ENCODE measurements at regions not wholly inside any gene's neighbourhood (a gene's known extent, or its start where the extent isn't known, plus 50 kb on each side); places are given as distances from the start of the nearest gene placed in this dataset.

GRCh38 chr11:119784421-119784820 is 55.4 kb upstream of the NECTIN1 start:
- Histone ChIP-seq H2BK20ac (ENCODE audit: low read depth, low read length, poor library complexity, severe bottlenecking) (no peak overlapping the region), H4K20me1 (ENCODE audit: control insufficient read depth, insufficient read depth, insufficient read length) (no peaks in the 10 kb centered on the region), H3K18ac (ENCODE audit: insufficient read length, low read depth, low read length) (no peak overlapping the region), H3K14ac (ENCODE audit: insufficient read depth, low read length) (no peak overlapping the region), H3K4ac (ENCODE audit: low read depth, low read length) (no peak overlapping the region), H2AFZ (ENCODE audit: low read length) (no peak overlapping the region), H3K27me3 (ENCODE audit: insufficient read depth, low read length) (no peaks in the 10 kb centered on the region), H3T11ph (ENCODE audit: low read length) (no peak overlapping the region), H2BK12ac (ENCODE audit: insufficient read length, low read depth, low read length) (no peak overlapping the region), H2AK5ac (ENCODE audit: insufficient read length, low read length) (no peak overlapping the region), H3K4me2 (ENCODE audit: insufficient read depth, insufficient read length, low read length) (no peak overlapping the region), H2BK15ac (ENCODE audit: low read depth, low read length) (no peak overlapping the region), H3K23ac (ENCODE audit: insufficient read length, low read depth, low read length) (no peak overlapping the region), H3K23me2 (ENCODE audit: insufficient read length, low read depth, low read length, poor library complexity, severe bottlenecking) (no peaks in the 10 kb centered on the region), H4K5ac (ENCODE audit: insufficient read length, low read depth, low read length) (no peak overlapping the region), H2BK120ac (ENCODE audit: low read depth, low read length, poor library complexity, severe bottlenecking) (no peak overlapping the region), H3K79me1 (ENCODE audit: insufficient read depth, low read depth, low read length, poor library complexity, severe bottlenecking) (no peaks in the 10 kb centered on the region), H4K8ac (replicated peaks; ENCODE audit: insufficient read length, low read depth, low read length) (no peak overlapping the region), H3K79me2 (ENCODE audit: insufficient read depth, low read length) (no peaks in the 10 kb centered on the region), H3K27ac (ENCODE audit: insufficient read length, low read depth, low read length) (no peak overlapping the region), H4K91ac (ENCODE audit: insufficient read length, low read depth, low read length) (no peak overlapping the region), H2BK5ac (ENCODE audit: insufficient read length, low read length) (no peak overlapping the region), H3K56ac (ENCODE audit: insufficient read length, low read depth, low read length) (no peak overlapping the region), H3K4me1 (ENCODE audit: insufficient read depth, low read length) (no peaks in the 10 kb centered on the region), H3K9me3 (ENCODE audit: control insufficient read depth, low read depth, low read length) (no peaks in the 10 kb centered on the region), H3K9ac (ENCODE audit: extremely low read depth, insufficient read length, low read length) (no peak overlapping the region)
- no CpG with 5 or more reads among the region's 6 CpGs for WGBS (ENCODE audit: extremely low coverage, insufficient read length, low lambda C conversion rate)
- DNase-seq = no peak
- TF ChIP-seq, protein P1, sequence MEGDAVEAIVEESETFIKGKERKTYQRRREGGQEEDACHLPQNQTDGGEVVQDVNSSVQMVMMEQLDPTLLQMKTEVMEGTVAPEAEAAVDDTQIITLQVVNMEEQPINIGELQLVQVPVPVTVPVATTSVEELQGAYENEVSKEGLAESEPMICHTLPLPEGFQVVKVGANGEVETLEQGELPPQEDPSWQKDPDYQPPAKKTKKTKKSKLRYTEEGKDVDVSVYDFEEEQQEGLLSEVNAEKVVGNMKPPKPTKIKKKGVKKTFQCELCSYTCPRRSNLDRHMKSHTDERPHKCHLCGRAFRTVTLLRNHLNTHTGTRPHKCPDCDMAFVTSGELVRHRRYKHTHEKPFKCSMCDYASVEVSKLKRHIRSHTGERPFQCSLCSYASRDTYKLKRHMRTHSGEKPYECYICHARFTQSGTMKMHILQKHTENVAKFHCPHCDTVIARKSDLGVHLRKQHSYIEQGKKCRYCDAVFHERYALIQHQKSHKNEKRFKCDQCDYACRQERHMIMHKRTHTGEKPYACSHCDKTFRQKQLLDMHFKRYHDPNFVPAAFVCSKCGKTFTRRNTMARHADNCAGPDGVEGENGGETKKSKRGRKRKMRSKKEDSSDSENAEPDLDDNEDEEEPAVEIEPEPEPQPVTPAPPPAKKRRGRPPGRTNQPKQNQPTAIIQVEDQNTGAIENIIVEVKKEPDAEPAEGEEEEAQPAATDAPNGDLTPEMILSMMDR (conservative IDR thresholded peaks at IDR 0.05) = no peak
- Mint-ChIP-seq H3K36me3 (ENCODE audit: insufficient read depth in 1 of 3, low read depth in 3 of 3) (no peaks in the 10 kb centered on the region), H3K4me3 (no peak overlapping the region), H3K27ac (peak overlapping the region in 1 of 3 experiments; percentile 65; a peak in 1 of 7 replicates), H3K27me3 (ENCODE audit: low read depth) (peaks cover 23% of the 10 kb centered on the region), H3K4me1 (peaks cover 18 to 28% of the 10 kb centered on the region in 2 experiments), H3K9me3 (no peaks in the 10 kb centered on the region)
